HL-60 (cell line): ENCODE measurements at regions not wholly inside any gene's neighbourhood (a gene's known extent, or its start where the extent isn't known, plus 50 kb on each side); places are given as distances from the start of the nearest gene placed in this dataset.

Experiments used
- DNase-seq, 2 experiments: peaks; one replicate each; pipeline ENCODE4 v3.0.0-alpha.2; 2010 to 2020; ENCODE audit warnings: low read depth in 1 of 2, low spot score in 1 of 2
- H3K27ac ChIP-seq: fragments of 250-450 bp; sonication (Bioruptor Pico); replicated peaks from 2 replicates; pipeline ENCODE4 v1.5.1; 2020; ENCODE audit warnings: mild to moderate bottlenecking, moderate library complexity
- H3K27me3 ChIP-seq: fragments of 250-450 bp; sonication (Bioruptor Pico); 2 replicates; pipeline ENCODE4 v1.5.1; 2021; ENCODE audit warnings: mild to moderate bottlenecking, moderate library complexity; ENCODE audit not compliant: insufficient read depth, poor library complexity, severe bottlenecking
- H3K4me3 ChIP-seq: replicated peaks from 2 replicates; pipeline ENCODE4 v1.5.1; 2011; ENCODE audit warnings: mild to moderate bottlenecking, control low read depth, low read length; ENCODE audit not compliant: insufficient read depth
- GABPA ChIP-seq: IDR thresholded peaks from 2 replicates; pipeline ENCODE4 v1.6.1; 2012; ENCODE audit warnings: low read depth
- POLR2AphosphoS5 ChIP-seq: IDR thresholded peaks from 2 replicates; pipeline ENCODE4 v1.6.1; 2012; ENCODE audit warnings: low read depth
- REST ChIP-seq: IDR thresholded peaks from 2 replicates; pipeline ENCODE4 v1.6.1; 2012; ENCODE audit warnings: low read depth; ENCODE audit not compliant: insufficient replicate concordance
- SPI1 ChIP-seq: IDR thresholded peaks from 2 replicates; pipeline ENCODE4 v1.6.1; 2012; ENCODE audit warnings: low read depth, mild to moderate bottlenecking, borderline replicate concordance
- TF ChIP-seq, protein P1 (sequence below): IDR thresholded peaks from one replicate; pipeline ENCODE4 v1.5.1; 2011; ENCODE audit warnings: low read length, control low read depth, inconsistent platforms; ENCODE audit not compliant: insufficient read depth

GRCh38 chr1:208974717-208975116, 608.8 kb upstream of the CAMK1G start:
- H3K27me3 ChIP-seq: peaks cover 4% of the 10 kb centered on the region
- DNase-seq: no peak
- no peak for TF ChIP-seq REST
- TF ChIP-seq SPI1: no peak
- no peak for TF ChIP-seq POLR2AphosphoS5
- TF ChIP-seq, protein P1, sequence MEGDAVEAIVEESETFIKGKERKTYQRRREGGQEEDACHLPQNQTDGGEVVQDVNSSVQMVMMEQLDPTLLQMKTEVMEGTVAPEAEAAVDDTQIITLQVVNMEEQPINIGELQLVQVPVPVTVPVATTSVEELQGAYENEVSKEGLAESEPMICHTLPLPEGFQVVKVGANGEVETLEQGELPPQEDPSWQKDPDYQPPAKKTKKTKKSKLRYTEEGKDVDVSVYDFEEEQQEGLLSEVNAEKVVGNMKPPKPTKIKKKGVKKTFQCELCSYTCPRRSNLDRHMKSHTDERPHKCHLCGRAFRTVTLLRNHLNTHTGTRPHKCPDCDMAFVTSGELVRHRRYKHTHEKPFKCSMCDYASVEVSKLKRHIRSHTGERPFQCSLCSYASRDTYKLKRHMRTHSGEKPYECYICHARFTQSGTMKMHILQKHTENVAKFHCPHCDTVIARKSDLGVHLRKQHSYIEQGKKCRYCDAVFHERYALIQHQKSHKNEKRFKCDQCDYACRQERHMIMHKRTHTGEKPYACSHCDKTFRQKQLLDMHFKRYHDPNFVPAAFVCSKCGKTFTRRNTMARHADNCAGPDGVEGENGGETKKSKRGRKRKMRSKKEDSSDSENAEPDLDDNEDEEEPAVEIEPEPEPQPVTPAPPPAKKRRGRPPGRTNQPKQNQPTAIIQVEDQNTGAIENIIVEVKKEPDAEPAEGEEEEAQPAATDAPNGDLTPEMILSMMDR: no peak
- no peak for TF ChIP-seq GABPA
- no peak overlapping the region for H3K4me3 ChIP-seq
- H3K27ac ChIP-seq: no peak overlapping the region

GRCh38 chr1:208975456-208975855, 608.1 kb upstream of the CAMK1G start:
- TF ChIP-seq, protein P1: no peak
- no peak for TF ChIP-seq POLR2AphosphoS5
- no peak for TF ChIP-seq SPI1
- no peak for TF ChIP-seq REST
- TF ChIP-seq GABPA: no peak
- DNase-seq: no peak
- H3K27ac ChIP-seq: no peak overlapping the region
- no peak overlapping the region for H3K4me3 ChIP-seq
- H3K27me3 ChIP-seq: peaks cover 4% of the 10 kb centered on the region

DNA sequence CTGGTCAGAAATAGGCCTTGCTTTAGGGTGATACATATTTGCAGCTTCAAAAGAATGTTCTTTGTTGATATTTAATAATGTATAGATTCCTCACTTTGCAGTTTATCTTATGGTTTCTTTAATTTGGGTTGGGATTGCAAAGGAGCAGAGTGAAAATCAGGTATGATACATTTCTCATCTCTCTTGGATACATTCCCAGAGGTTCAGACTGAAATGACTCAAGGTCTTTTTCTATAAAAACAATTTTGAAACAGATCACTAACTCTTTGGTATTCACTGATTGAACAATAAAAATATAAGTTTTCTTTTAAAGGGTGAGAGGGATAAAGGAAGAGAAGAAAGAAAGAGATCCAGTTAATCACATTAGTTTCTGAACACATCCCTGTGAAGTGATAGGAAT, 606.5 kb upstream of the CAMK1G start:
- H3K27ac ChIP-seq: no peak overlapping the region
- TF ChIP-seq REST (no peak), SPI1 (no peak)
- TF ChIP-seq, protein P1: no peak
- no peak for DNase-seq
- H3K4me3 ChIP-seq: no peak overlapping the region
- H3K27me3 ChIP-seq: peaks cover 4% of the 10 kb centered on the region
